Osteoblast (primary cell): ENCODE measurements at regions not wholly inside any gene's neighbourhood (a gene's known extent, or its start where the extent isn't known, plus 50 kb on each side); places are given as distances from the start of the nearest gene placed in this dataset.

Experiments used
- DNase-seq: peaks from one replicate; pipeline ENCODE4 v3.0.0; 2011; ENCODE audit warnings: low spot score, mixed read lengths; ENCODE audit not compliant: insufficient read length; ENCODE audit errors: missing footprints
- H2AFZ ChIP-seq: 2 replicates; pipeline ENCODE4 v1.6.0; 2011; ENCODE audit warnings: mild to moderate bottlenecking, low read length
- H3K27ac ChIP-seq: 2 replicates; pipeline ENCODE4 v1.5.1; 2011; ENCODE audit warnings: mild to moderate bottlenecking, low read depth, low read length, moderate library complexity
- H3K27me3 ChIP-seq: 2 replicates; pipeline ENCODE4 v1.6.0; 2012; ENCODE audit warnings: mild to moderate bottlenecking, control low read depth, inconsistent platforms, low read length, moderate library complexity; ENCODE audit not compliant: insufficient read depth
- H3K36me3 ChIP-seq: 2 replicates; pipeline ENCODE4 v1.5.1; 2011; ENCODE audit warnings: mild to moderate bottlenecking, low read length, control low read depth, moderate library complexity; ENCODE audit not compliant: insufficient read depth
- H3K4me1 ChIP-seq: 2 replicates; pipeline ENCODE4 v1.5.1; 2011; ENCODE audit warnings: mild to moderate bottlenecking, low read length, control low read depth, moderate library complexity; ENCODE audit not compliant: insufficient read depth
- H3K4me2 ChIP-seq: 2 replicates; pipeline ENCODE4 v1.6.0; 2011; ENCODE audit warnings: mild to moderate bottlenecking, low read length; ENCODE audit not compliant: insufficient read depth
- H3K4me3 ChIP-seq: fragments of 200-600 bp; sonication (generic); 3 replicates; pipeline ENCODE4 v1.5.1; 2012; ENCODE audit warnings: mild to moderate bottlenecking, low read length, inconsistent platforms; ENCODE audit not compliant: insufficient read depth
- H3K79me2 ChIP-seq: 2 replicates; pipeline ENCODE4 v1.6.0; 2012; ENCODE audit warnings: mild to moderate bottlenecking, low read length, control low read depth, inconsistent platforms; ENCODE audit not compliant: insufficient read depth
- H3K9me3 ChIP-seq: 2 replicates; pipeline ENCODE4 v1.5.1; 2011; ENCODE audit warnings: low read depth, low read length, control low read depth
- H4K20me1 ChIP-seq: 2 replicates; pipeline ENCODE4 v1.6.0; 2012; ENCODE audit warnings: mild to moderate bottlenecking, low read length, control low read depth; ENCODE audit not compliant: insufficient read depth
- TF ChIP-seq, protein P1 (sequence below): IDR thresholded peaks from 2 replicates; pipeline ENCODE4 v1.5.1; 2011; ENCODE audit warnings: mild to moderate bottlenecking, low read depth, low read length, moderate library complexity; ENCODE audit errors: extremely low read depth

DNA sequence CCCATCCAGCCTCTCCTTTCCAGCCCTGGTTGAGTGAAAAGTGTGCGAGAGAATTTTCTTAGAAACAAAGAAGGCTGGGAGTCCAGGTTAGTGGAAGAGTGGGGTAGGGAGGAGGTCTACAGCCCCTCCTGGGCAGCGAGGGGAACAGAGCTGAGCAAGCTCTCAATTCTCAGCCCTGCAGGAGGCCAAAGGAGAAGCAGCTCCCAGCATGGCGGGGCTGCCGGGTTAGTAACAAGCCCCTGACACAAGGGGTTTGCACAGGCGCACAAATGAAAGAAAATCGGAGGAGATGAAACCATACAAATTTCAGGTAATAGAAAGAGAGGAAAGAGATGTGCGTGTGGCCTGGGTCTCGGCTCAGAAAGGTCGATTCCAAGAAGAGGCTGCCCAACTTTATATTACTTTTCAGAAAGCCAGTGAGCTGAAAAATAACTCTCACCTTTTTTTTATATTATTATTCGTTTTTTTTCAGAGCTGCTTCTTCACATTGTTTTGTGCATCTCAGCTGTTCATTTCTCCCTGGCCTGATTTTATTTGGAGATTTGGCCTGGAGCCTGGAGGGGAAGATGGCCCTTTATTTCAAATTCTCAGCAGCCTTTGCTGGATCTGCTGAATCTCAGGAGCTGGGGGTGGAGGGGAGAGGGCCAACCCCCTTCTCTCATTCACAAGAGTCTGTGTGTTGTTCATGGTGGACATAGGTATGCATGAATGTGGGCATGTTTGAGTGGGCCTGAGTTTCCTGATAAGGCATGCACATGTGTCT is 583.2 kb downstream of the BUD13 start:
- H3K4me3 ChIP-seq: no peak overlapping the region
- no peak overlapping the region for H2AFZ ChIP-seq
- no peaks in the 10 kb centered on the region for H4K20me1 ChIP-seq
- no peaks in the 10 kb centered on the region for H3K27me3 ChIP-seq
- TF ChIP-seq, protein P1, sequence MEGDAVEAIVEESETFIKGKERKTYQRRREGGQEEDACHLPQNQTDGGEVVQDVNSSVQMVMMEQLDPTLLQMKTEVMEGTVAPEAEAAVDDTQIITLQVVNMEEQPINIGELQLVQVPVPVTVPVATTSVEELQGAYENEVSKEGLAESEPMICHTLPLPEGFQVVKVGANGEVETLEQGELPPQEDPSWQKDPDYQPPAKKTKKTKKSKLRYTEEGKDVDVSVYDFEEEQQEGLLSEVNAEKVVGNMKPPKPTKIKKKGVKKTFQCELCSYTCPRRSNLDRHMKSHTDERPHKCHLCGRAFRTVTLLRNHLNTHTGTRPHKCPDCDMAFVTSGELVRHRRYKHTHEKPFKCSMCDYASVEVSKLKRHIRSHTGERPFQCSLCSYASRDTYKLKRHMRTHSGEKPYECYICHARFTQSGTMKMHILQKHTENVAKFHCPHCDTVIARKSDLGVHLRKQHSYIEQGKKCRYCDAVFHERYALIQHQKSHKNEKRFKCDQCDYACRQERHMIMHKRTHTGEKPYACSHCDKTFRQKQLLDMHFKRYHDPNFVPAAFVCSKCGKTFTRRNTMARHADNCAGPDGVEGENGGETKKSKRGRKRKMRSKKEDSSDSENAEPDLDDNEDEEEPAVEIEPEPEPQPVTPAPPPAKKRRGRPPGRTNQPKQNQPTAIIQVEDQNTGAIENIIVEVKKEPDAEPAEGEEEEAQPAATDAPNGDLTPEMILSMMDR: no peak
- no peaks in the 10 kb centered on the region for H3K9me3 ChIP-seq
- no peaks in the 10 kb centered on the region for H3K79me2 ChIP-seq
- no peak overlapping the region for H3K4me2 ChIP-seq
- H3K36me3 ChIP-seq: no peaks in the 10 kb centered on the region
- peaks cover 3% of the 10 kb centered on the region for H3K4me1 ChIP-seq
- H3K27ac ChIP-seq: no peak overlapping the region
- DNase-seq: no peak

DNA sequence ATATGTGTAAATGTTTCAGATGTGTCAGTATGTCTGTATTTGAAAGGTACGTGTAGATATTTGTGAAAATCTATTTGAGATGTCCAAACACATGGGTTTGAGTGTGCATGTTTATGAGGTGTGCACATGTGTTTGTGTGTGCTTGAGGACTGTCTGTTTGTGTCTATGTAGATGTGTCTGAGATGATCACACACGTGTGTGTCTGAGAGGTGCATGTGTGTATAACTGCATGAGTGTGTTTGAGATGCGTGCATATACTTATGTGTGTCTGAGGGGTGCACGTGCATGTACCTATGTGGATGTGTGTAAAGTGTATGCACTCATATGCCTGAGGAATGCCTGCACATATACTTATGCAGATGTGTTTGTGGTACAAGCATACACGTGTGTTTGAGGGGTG is 584.4 kb downstream of the BUD13 start:
- Histone ChIP-seq H3K79me2 (no peaks in the 10 kb centered on the region), H3K9me3 (no peaks in the 10 kb centered on the region), H3K27ac (no peak overlapping the region), H3K4me3 (no peak overlapping the region), H4K20me1 (no peaks in the 10 kb centered on the region), H2AFZ (no peak overlapping the region), H3K4me2 (no peak overlapping the region), H3K36me3 (no peaks in the 10 kb centered on the region), H3K27me3 (no peaks in the 10 kb centered on the region), H3K4me1 (peaks cover 1% of the 10 kb centered on the region)
- DNase-seq: no peak
- TF ChIP-seq, protein P1: no peak

DNA sequence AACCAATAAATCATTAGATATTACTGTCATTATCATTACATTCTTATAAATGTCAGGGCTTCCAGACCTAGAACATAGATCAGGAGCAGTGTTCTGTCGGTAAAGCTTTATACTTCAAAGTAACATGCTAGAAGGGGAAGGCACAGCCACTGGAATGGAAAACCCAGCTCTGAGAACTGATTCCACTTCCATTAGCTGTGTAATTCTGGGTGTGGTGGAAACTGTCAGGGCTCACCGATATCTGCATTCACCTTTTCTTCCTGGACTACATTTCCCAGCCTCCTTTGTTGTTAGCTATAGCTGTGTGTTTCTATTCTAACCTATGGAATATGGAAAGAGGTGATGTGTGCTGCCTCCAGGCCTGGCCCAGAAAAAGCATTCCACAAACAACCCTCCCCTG is 585.8 kb downstream of the BUD13 start:
- Histone ChIP-seq H3K79me2 (no peaks in the 10 kb centered on the region), H3K4me3 (no peak overlapping the region), H3K4me1 (no peaks in the 10 kb centered on the region), H3K9me3 (no peaks in the 10 kb centered on the region), H3K4me2 (no peak overlapping the region), H3K27ac (no peak overlapping the region), H3K27me3 (no peaks in the 10 kb centered on the region), H2AFZ (no peak overlapping the region), H4K20me1 (no peaks in the 10 kb centered on the region), H3K36me3 (no peaks in the 10 kb centered on the region)
- no peak for DNase-seq
- TF ChIP-seq, protein P1: no peak

DNA sequence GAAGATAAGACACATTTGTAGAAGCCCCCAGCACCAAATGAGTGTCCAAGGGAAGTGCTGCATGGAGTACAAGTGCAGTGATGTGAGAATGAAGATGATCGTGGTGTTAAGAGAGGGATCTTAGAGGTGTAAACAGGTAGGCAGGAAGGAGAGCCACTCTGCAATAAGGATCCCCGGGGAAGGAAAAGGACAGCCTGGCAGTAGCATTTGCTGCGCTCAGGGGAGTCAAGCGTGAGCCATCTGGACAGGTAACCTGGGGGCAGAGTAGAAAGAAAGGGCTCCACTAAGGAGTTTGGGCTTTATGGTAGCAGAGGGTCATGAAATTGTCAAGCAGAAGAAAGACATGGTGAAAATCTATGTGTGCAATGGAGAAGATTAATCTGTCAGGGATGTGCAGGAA is 587.2 kb downstream of the BUD13 start:
- DNase-seq: no peak
- Histone ChIP-seq H3K4me2 (no peak overlapping the region), H3K4me3 (no peak overlapping the region), H3K27ac (no peak overlapping the region), H3K36me3 (no peaks in the 10 kb centered on the region), H3K9me3 (no peaks in the 10 kb centered on the region), H2AFZ (no peak overlapping the region), H3K27me3 (no peaks in the 10 kb centered on the region), H3K4me1 (no peaks in the 10 kb centered on the region), H4K20me1 (no peaks in the 10 kb centered on the region), H3K79me2 (no peaks in the 10 kb centered on the region)
- TF ChIP-seq, protein P1: no peak
